ENCODE measurements at regions not wholly inside any gene's neighbourhood (a gene's known extent, or its start where the extent isn't known, plus 50 kb on each side); places are given as distances from the start of the nearest gene placed in this dataset.

DNA sequence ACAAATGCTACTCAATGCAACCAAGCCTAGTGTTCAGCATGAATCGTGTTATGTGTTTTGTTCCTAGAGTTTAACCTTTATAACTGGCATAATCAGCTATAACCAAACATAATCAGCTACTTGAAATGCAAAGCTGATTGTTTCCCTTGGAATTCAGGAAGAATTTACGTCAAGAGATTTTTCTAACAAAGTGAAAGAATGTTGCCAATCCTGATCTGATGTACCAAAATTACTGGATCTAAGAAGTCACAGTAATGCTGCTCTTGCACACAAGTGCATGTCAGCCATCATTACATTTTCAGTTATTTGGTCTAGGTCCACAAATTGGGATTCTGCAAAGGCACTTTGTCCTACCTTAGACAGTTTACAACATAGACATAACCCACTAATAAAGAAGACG is 662.3 kb upstream of the SEMA6A start:
- H3K27ac ChIP-seq, result no peak overlapping the region
- no peak for DNase-seq
- TF ChIP-seq, protein P1, sequence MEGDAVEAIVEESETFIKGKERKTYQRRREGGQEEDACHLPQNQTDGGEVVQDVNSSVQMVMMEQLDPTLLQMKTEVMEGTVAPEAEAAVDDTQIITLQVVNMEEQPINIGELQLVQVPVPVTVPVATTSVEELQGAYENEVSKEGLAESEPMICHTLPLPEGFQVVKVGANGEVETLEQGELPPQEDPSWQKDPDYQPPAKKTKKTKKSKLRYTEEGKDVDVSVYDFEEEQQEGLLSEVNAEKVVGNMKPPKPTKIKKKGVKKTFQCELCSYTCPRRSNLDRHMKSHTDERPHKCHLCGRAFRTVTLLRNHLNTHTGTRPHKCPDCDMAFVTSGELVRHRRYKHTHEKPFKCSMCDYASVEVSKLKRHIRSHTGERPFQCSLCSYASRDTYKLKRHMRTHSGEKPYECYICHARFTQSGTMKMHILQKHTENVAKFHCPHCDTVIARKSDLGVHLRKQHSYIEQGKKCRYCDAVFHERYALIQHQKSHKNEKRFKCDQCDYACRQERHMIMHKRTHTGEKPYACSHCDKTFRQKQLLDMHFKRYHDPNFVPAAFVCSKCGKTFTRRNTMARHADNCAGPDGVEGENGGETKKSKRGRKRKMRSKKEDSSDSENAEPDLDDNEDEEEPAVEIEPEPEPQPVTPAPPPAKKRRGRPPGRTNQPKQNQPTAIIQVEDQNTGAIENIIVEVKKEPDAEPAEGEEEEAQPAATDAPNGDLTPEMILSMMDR (IDR thresholded peaks at IDR 0.05), result no peak
- no peak for TF ChIP-seq POLR2A (IDR thresholded peaks at IDR 0.05)
- intact Hi-C loops (cut with DNase I), result no loop called here
- H3K36me3 ChIP-seq, result no peaks in the 10 kb centered on the region
- no peaks in the 10 kb centered on the region for H3K4me1 ChIP-seq
- H3K9me3 ChIP-seq, result no peaks in the 10 kb centered on the region
- 61 to 86% methylated on average over 3 of the region's 3 CpGs for WGBS, 2 donors
- no peaks in the 10 kb centered on the region for H3K27me3 ChIP-seq
- no peak overlapping the region for H3K4me3 ChIP-seq

DNA sequence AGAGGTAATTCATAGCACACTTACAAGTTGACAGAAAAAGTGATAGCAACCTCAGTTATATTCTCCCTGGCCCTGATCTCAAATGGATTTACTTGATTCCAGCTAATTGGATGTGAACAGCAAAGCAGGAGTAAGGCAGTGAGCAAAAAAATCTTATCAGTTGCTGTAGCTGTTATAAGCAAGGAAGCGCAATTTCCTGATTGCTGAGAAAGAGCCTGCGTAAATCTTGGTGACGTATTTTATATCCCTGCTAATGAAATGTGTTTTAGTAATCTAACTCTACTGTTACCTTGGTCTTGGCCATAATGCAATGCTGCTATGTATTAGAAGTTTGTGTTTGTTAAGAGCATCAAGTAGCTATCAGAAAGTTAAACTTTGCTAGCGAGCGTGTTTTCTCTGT is 661.2 kb upstream of the SEMA6A start:
- Histone ChIP-seq H3K4me3 (no peak overlapping the region), H3K36me3 (no peaks in the 10 kb centered on the region), H3K27ac (no peak overlapping the region), H3K27me3 (no peaks in the 10 kb centered on the region), H3K4me1 (no peaks in the 10 kb centered on the region), H3K9me3 (no peaks in the 10 kb centered on the region)
- TF ChIP-seq, protein P1 (IDR thresholded peaks at IDR 0.05), result no peak
- no peak for TF ChIP-seq POLR2A (IDR thresholded peaks at IDR 0.05)
- WGBS, 2 donors, result 78 to 89% methylated on average over 5 of the region's 5 CpGs
- no peak for DNase-seq
- intact Hi-C loops (cut with DNase I), result no loop called here

DNA sequence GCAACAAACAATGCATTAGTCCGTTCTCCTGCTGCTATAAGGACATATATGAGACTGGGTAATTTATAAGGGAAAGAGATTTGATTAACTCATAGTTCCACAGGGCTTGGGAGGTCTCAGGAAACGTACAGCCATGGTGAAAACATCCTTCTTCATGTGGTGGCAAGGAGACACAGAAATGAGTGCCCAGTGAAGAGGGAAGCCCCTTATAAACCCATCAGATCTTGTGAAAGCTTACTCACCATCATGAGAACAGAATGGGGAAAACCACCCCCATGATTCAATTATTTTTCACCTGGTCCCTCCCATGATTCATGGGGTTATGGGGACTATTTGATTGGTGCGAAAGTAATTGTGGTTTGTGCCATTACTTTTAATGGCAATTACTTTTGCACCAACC is 655.8 kb upstream of the SEMA6A start:
- no peak overlapping the region for H3K27ac ChIP-seq
- DNase-seq, result no peak
- 70 to 71% methylated on average over 3 of the region's 3 CpGs for WGBS, 2 donors
- TF ChIP-seq POLR2A (IDR thresholded peaks at IDR 0.05), result no peak
- TF ChIP-seq, protein P1 (IDR thresholded peaks at IDR 0.05), result no peak
- intact Hi-C loops (cut with DNase I), result no loop called here
- no peaks in the 10 kb centered on the region for H3K4me1 ChIP-seq
- no peak overlapping the region for H3K4me3 ChIP-seq
- no peaks in the 10 kb centered on the region for H3K36me3 ChIP-seq
- no peaks in the 10 kb centered on the region for H3K9me3 ChIP-seq
- no peaks in the 10 kb centered on the region for H3K27me3 ChIP-seq

DNA sequence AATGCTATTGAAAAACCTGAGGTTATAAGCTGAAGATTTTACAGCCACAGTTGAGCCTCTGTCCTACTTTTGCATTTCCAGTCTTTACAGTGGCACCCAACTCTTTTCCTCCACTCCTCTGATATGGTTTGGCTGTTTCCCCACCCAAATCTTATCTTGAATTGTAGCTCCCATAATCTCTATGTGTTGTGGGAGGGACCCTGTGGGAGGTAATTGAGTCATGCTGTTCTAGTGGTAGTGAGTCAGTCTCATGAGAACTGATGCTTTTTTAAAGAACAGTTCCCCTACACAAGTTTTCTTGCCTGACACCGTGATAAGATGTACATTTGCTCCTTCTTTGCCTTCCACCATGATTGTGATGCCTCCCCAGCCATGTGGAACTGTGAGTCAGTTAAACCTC is 646.1 kb upstream of the SEMA6A start:
- no peak overlapping the region for H3K4me3 ChIP-seq
- DNase-seq, result no peak
- no peak for TF ChIP-seq POLR2A (IDR thresholded peaks at IDR 0.05)
- TF ChIP-seq, protein P1 (IDR thresholded peaks at IDR 0.05), result no peak
- intact Hi-C loops (cut with DNase I), result no loop called here
- H3K27ac ChIP-seq, result no peak overlapping the region
- 0 to 69% methylated on average over 1 of the region's 1 CpG for WGBS, 2 donors
- H3K27me3 ChIP-seq, result no peaks in the 10 kb centered on the region
- no peaks in the 10 kb centered on the region for H3K4me1 ChIP-seq
- H3K36me3 ChIP-seq, result no peaks in the 10 kb centered on the region
- no peaks in the 10 kb centered on the region for H3K9me3 ChIP-seq

DNA sequence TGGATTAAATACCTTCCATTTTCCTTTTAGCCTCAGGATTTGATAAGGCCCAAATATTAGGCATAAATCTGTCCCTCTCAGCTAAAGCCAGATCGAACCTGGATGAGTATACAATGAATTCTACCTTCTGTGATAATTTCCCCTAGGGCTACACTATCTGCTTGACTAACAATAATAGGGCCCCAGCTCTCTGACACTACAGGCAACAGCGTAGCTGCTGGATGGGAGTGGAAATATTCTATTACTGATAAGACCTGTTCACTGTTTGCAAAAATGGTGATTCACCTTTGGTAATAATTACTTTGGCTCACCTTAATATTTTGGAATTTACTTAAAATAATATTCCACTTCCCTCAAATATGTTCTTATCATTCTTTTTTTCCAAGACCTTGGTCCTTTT is 644.2 kb upstream of the SEMA6A start:
- H3K27ac ChIP-seq, result no peak overlapping the region
- no peaks in the 10 kb centered on the region for H3K4me1 ChIP-seq
- no peaks in the 10 kb centered on the region for H3K36me3 ChIP-seq
- no peak for DNase-seq
- TF ChIP-seq, protein P1 (IDR thresholded peaks at IDR 0.05), result no peak
- no peak for TF ChIP-seq POLR2A (IDR thresholded peaks at IDR 0.05)
- H3K27me3 ChIP-seq, result no peaks in the 10 kb centered on the region
- intact Hi-C loops (cut with DNase I), result no loop called here
- WGBS, 2 donors, result 31 to 57% methylated on average over 2 of the region's 2 CpGs
- H3K4me3 ChIP-seq, result no peak overlapping the region
- no peaks in the 10 kb centered on the region for H3K9me3 ChIP-seq
